H9 (cell line): ENCODE measurements at regions not wholly inside any gene's neighbourhood (a gene's known extent, or its start where the extent isn't known, plus 50 kb on each side); places are given as distances from the start of the nearest gene placed in this dataset.

Experiments used
- DNase-seq: peaks from one replicate; pipeline ENCODE4 v3.0.0-alpha.2; 2017
- H2AFZ ChIP-seq: one replicate; pipeline ENCODE4 v1.6.1; 2013; ENCODE audit warnings: mild to moderate bottlenecking, low read length, control low read depth, moderate library complexity
- H2AK5ac ChIP-seq: 2 replicates; pipeline ENCODE4 v1.6.1; 2013; ENCODE audit warnings: low read length, control low read depth, mixed read lengths; ENCODE audit not compliant: insufficient read length
- H2BK120ac ChIP-seq: one replicate; pipeline ENCODE4 v1.6.1; 2013; ENCODE audit warnings: low read depth, mild to moderate bottlenecking, low read length, control low read depth, inconsistent platforms; ENCODE audit not compliant: poor library complexity, severe bottlenecking
- H2BK12ac ChIP-seq: 2 replicates; pipeline ENCODE4 v1.6.1; 2013; ENCODE audit warnings: low read length, control low read depth, mixed read lengths, low read depth; ENCODE audit not compliant: insufficient read length
- H2BK15ac ChIP-seq: 2 replicates; pipeline ENCODE4 v1.6.1; 2013; ENCODE audit warnings: low read depth, low read length, control low read depth
- H2BK20ac ChIP-seq: one replicate; pipeline ENCODE4 v1.6.1; 2013; ENCODE audit warnings: low read depth, mild to moderate bottlenecking, low read length, control low read depth, inconsistent platforms; ENCODE audit not compliant: poor library complexity, severe bottlenecking
- H2BK5ac ChIP-seq: 2 replicates; pipeline ENCODE4 v1.6.1; 2013; ENCODE audit warnings: low read length, control low read depth, mixed read lengths; ENCODE audit not compliant: insufficient read length
- H3K14ac ChIP-seq: 2 replicates; pipeline ENCODE4 v1.6.1; 2013; ENCODE audit warnings: low read length, control low read depth; ENCODE audit not compliant: insufficient read depth
- H3K18ac ChIP-seq: 2 replicates; pipeline ENCODE4 v1.6.1; 2013; ENCODE audit warnings: low read depth, mild to moderate bottlenecking, mixed read lengths, low read length, control low read depth; ENCODE audit not compliant: insufficient read length
- H3K23ac ChIP-seq: 2 replicates; pipeline ENCODE4 v1.6.1; 2013; ENCODE audit warnings: low read length, control low read depth, mixed read lengths, low read depth; ENCODE audit not compliant: insufficient read length
- H3K23me2 ChIP-seq: 2 replicates; pipeline ENCODE4 v1.6.1; 2013; ENCODE audit warnings: low read depth, mild to moderate bottlenecking, mixed read lengths, low read length, control low read depth; ENCODE audit not compliant: insufficient read length, poor library complexity, severe bottlenecking
- H3K27ac ChIP-seq: 2 replicates; pipeline ENCODE4 v1.5.1; 2013; ENCODE audit warnings: low read length, control low read depth, mixed read lengths, low read depth; ENCODE audit not compliant: insufficient read length
- H3K27me3 ChIP-seq: 2 replicates; pipeline ENCODE4 v1.6.1; 2013; ENCODE audit warnings: low read length, control low read depth, inconsistent platforms; ENCODE audit not compliant: insufficient read depth
- H3K4ac ChIP-seq: 2 replicates; pipeline ENCODE4 v1.6.1; 2013; ENCODE audit warnings: low read depth, mild to moderate bottlenecking, control low read depth, inconsistent platforms, low read length, moderate library complexity
- H3K4me1 ChIP-seq: 2 replicates; pipeline ENCODE4 v1.6.1; 2013; ENCODE audit warnings: low read length, control low read depth, inconsistent platforms; ENCODE audit not compliant: insufficient read depth
- H3K4me2 ChIP-seq: 2 replicates; pipeline ENCODE4 v1.6.1; 2013; ENCODE audit warnings: low read length, control low read depth, mixed read lengths; ENCODE audit not compliant: insufficient read length, insufficient read depth
- H3K56ac ChIP-seq: 2 replicates; pipeline ENCODE4 v1.6.1; 2013; ENCODE audit warnings: low read depth, mild to moderate bottlenecking, mixed read lengths, low read length, control low read depth; ENCODE audit not compliant: insufficient read length
- H3K79me1 ChIP-seq: 2 replicates; pipeline ENCODE4 v1.6.1; 2013; ENCODE audit warnings: low read depth, mild to moderate bottlenecking, moderate library complexity, low read length, control low read depth, inconsistent platforms; ENCODE audit not compliant: insufficient read depth, poor library complexity, severe bottlenecking
- H3K79me2 ChIP-seq: 2 replicates; pipeline ENCODE4 v1.6.1; 2013; ENCODE audit warnings: low read length, control low read depth, inconsistent platforms; ENCODE audit not compliant: insufficient read depth
- H3K9ac ChIP-seq: 2 replicates; pipeline ENCODE4 v1.6.1; 2013; ENCODE audit warnings: low read length, control low read depth, mixed read lengths; ENCODE audit not compliant: insufficient read length; ENCODE audit errors: extremely low read depth
- H3K9me3 ChIP-seq: one replicate; pipeline ENCODE4 v1.6.1; 2013; ENCODE audit warnings: low read depth, low read length, inconsistent platforms; ENCODE audit not compliant: control insufficient read depth
- H3T11ph ChIP-seq: one replicate; pipeline ENCODE4 v1.6.1; 2013; ENCODE audit warnings: mild to moderate bottlenecking, low read length, control low read depth, inconsistent platforms
- H4K20me1 ChIP-seq: one replicate; pipeline ENCODE4 v1.6.1; 2013; ENCODE audit not compliant: control insufficient read depth, insufficient read length, insufficient read depth
- H4K5ac ChIP-seq: 2 replicates; pipeline ENCODE4 v1.6.1; 2013; ENCODE audit warnings: low read depth, mild to moderate bottlenecking, mixed read lengths, low read length, control low read depth; ENCODE audit not compliant: insufficient read length
- H4K8ac ChIP-seq: replicated peaks from 2 replicates; pipeline ENCODE4 v1.6.1; 2013; ENCODE audit warnings: low read length, control low read depth, mixed read lengths, low read depth; ENCODE audit not compliant: insufficient read length
- H4K91ac ChIP-seq: 2 replicates; pipeline ENCODE4 v1.6.1; 2013; ENCODE audit warnings: low read depth, mild to moderate bottlenecking, moderate library complexity, mixed read lengths, low read length, control low read depth; ENCODE audit not compliant: insufficient read length
- H3K27ac Mint-ChIP-seq, 3 experiments: 2 replicates in 2 of 3; 3 replicates in 1 of 3; pipeline ENCODE4 v1.8.0; 2020 to 2021; ENCODE audit warnings: mixed read lengths in 3 of 3, mild to moderate bottlenecking in 1 of 3, moderate library complexity in 1 of 3
- H3K27me3 Mint-ChIP-seq: 2 replicates; pipeline ENCODE4 v1.8.0; 2021; ENCODE audit warnings: low read depth, mild to moderate bottlenecking, moderate library complexity, mixed read lengths
- H3K36me3 Mint-ChIP-seq, 3 experiments: 2 replicates in 2 of 3; 3 replicates in 1 of 3; pipeline ENCODE4 v1.8.0; 2020 to 2021; ENCODE audit warnings: low read depth in 3 of 3, mixed read lengths in 3 of 3; ENCODE audit not compliant: insufficient read depth in 1 of 3
- H3K4me1 Mint-ChIP-seq, 2 experiments: 2 replicates each; pipeline ENCODE4 v1.8.0; 2020; ENCODE audit warnings: mixed read lengths in 2 of 2
- H3K4me3 Mint-ChIP-seq, 2 experiments: 2 replicates in 1 of 2; 3 replicates in 1 of 2; pipeline ENCODE4 v1.8.0; 2020 to 2021; ENCODE audit warnings: mild to moderate bottlenecking in 2 of 2, mixed read lengths in 2 of 2, moderate library complexity in 1 of 2
- H3K9me3 Mint-ChIP-seq, 2 experiments: 2 replicates in 1 of 2; 3 replicates in 1 of 2; pipeline ENCODE4 v1.8.0; 2020; ENCODE audit warnings: mild to moderate bottlenecking in 2 of 2, mixed read lengths in 2 of 2, moderate library complexity in 1 of 2
- CTCF ChIP-seq: fragments of 200-600 bp; sonication (generic); conservative IDR thresholded peaks from 3 replicates; pipeline ENCODE4 v1.8.0; 2021; ENCODE audit warnings: antibody characterized with exemption, mild to moderate bottlenecking
- WGBS: extraction: QIAGEN DNeasy Blood & Tissue Kit; methylation state at CpG from one replicate; pipeline ENCODE4 v1.1.7; 2013; ENCODE audit warnings: missing lambda C conversion rate, low lambda C conversion rate, mixed read lengths; ENCODE audit not compliant: insufficient read length; ENCODE audit errors: extremely low coverage; 5-methylcytosine and 5-hydroxymethylcytosine counted together

- no peak overlapping the region for H3K18ac ChIP-seq
- WGBS: no CpG with 5 or more reads among the region's 2 CpGs
- no peak for TF ChIP-seq CTCF
- no peak overlapping the region for H2AK5ac ChIP-seq
- H3K23me2 ChIP-seq: no peaks in the 10 kb centered on the region
- no peaks in the 10 kb centered on the region for H3K27me3 ChIP-seq
- H3K4me2 ChIP-seq: no peak overlapping the region
- H2BK15ac ChIP-seq: no peak overlapping the region
- no peak overlapping the region for H3K14ac ChIP-seq
- H3K9me3 ChIP-seq: no peaks in the 10 kb centered on the region
- H3K79me2 ChIP-seq: no peaks in the 10 kb centered on the region
- Mint-ChIP-seq H3K4me1 (peaks cover 31 to 33% of the 10 kb centered on the region in 2 experiments), H3K9me3 (peaks cover 8 to 9% of the 10 kb centered on the region in 2 experiments), H3K27ac (no peak overlapping the region), H3K4me3 (no peak overlapping the region), H3K27me3 (peaks cover 39% of the 10 kb centered on the region), H3K36me3 (peaks cover under 1 to 4% (median 2%) of the 10 kb centered on the region in 3 experiments; a peak in 2 of 7 replicates)
- no peak overlapping the region for H2AFZ ChIP-seq
- no peak overlapping the region for H4K5ac ChIP-seq
- no peak overlapping the region for H3T11ph ChIP-seq
- no peak overlapping the region for H3K4ac ChIP-seq
- H4K8ac ChIP-seq: no peak overlapping the region
- H3K56ac ChIP-seq: no peak overlapping the region
- DNase-seq: no peak
- no peak overlapping the region for H3K9ac ChIP-seq
- no peak overlapping the region for H4K91ac ChIP-seq
- H2BK120ac ChIP-seq: no peak overlapping the region
- H2BK12ac ChIP-seq: no peak overlapping the region
- H4K20me1 ChIP-seq: no peaks in the 10 kb centered on the region
- peaks cover 3% of the 10 kb centered on the region; the same call in 1 of the 2 replicates for H3K4me1 ChIP-seq
- H2BK20ac ChIP-seq: no peak overlapping the region
- H3K27ac ChIP-seq: no peak overlapping the region
- no peak overlapping the region for H3K23ac ChIP-seq
- no peaks in the 10 kb centered on the region for H3K79me1 ChIP-seq
- H2BK5ac ChIP-seq: no peak overlapping the region
These were observed 54.8 kb downstream of the TEX51 start for GRCh38 chr2:126953483-126953882.
